SK-N-MC (cell line): ENCODE measurements at regions not wholly inside any gene's neighbourhood (a gene's known extent, or its start where the extent isn't known, plus 50 kb on each side); places are given as distances from the start of the nearest gene placed in this dataset.
"Not testable (repeated sequence)": the region's sequence is repeated elsewhere in the genome, so short reads cannot be mapped to it uniquely, and the experiment has no call there.

ENCODE experiments used
- DNase-seq: peaks from one replicate; pipeline ENCODE4 v3.0.0-alpha.2; 2011; ENCODE audit warnings: low read depth, low spot score
- H3K27ac ChIP-seq: fragments of 200-600 bp; sonication (generic); 2 replicates; pipeline ENCODE4 v1.5.1; 2016; ENCODE audit warnings: mixed run types
- H3K36me3 ChIP-seq: fragments of 200-600 bp; sonication (generic); 2 replicates; pipeline ENCODE4 v1.6.1; 2017; ENCODE audit warnings: antibody characterized with exemption, low read length, mixed read lengths; ENCODE audit not compliant: insufficient read depth
- H3K4me3 ChIP-seq: fragments of 200-600 bp; sonication (generic); 2 replicates; pipeline ENCODE4 v1.5.1; 2016
- H3K9ac ChIP-seq: fragments of 200-600 bp; sonication (generic); 2 replicates; pipeline ENCODE4 v1.8.0; 2017; ENCODE audit warnings: mixed run types, mixed read lengths; ENCODE audit not compliant: insufficient read length
- H3K9me3 ChIP-seq: fragments of 200-600 bp; sonication (generic); 2 replicates; pipeline ENCODE4 v1.6.1; 2017; ENCODE audit warnings: low read depth, mild to moderate bottlenecking, antibody characterized with exemption, low read length, moderate library complexity, mixed read lengths
- EZH2 ChIP-seq: fragments of 200-600 bp; sonication (generic); IDR thresholded peaks from one replicate; pipeline ENCODE4 v1.6.1; 2017; ENCODE audit warnings: antibody characterized with exemption
- FOXP2 ChIP-seq: optimal IDR thresholded peaks from 2 replicates; pipeline ENCODE3; 2011; ENCODE audit warnings: mild to moderate bottlenecking, moderate library complexity; ENCODE audit not compliant: insufficient read depth; ENCODE audit errors: extremely low read length, control extremely low read depth
- POLR2AphosphoS5 ChIP-seq: IDR thresholded peaks from 2 replicates; pipeline ENCODE4 v1.6.1; 2012; ENCODE audit warnings: mild to moderate bottlenecking, low read depth, low read length, borderline replicate concordance

GRCh38 chr6:102742754-102743356, 1349.3 kb downstream of the GRIK2 start:
- peak overlapping the region; percentile 68 for H3K9ac ChIP-seq
- no peaks in the 10 kb centered on the region; the same call in 1 of the 2 replicates for H3K9me3 ChIP-seq
- DNase-seq = peak; percentile 83
- TF ChIP-seq EZH2 (no peak), FOXP2 (no peak), POLR2AphosphoS5 (no peak)
- no peaks in the 10 kb centered on the region for H3K36me3 ChIP-seq
- peak overlapping the region; percentile 81 for H3K4me3 ChIP-seq
- peak overlapping the region; percentile 92 for H3K27ac ChIP-seq

- TF ChIP-seq FOXP2 (no peak), EZH2 (no peak), POLR2AphosphoS5 (no peak)
- Histone ChIP-seq H3K4me3 (peak overlapping the region; percentile 81), H3K9ac (peak overlapping the region; percentile 68), H3K9me3 (no peaks in the 10 kb centered on the region; the same call in 1 of the 2 replicates), H3K27ac (peak overlapping the region; percentile 92), H3K36me3 (no peaks in the 10 kb centered on the region)
- DNase-seq = no peak
These were observed 1348.5 kb downstream of the GRIK2 start for GRCh38 chr6:102742028-102742427.

DNA sequence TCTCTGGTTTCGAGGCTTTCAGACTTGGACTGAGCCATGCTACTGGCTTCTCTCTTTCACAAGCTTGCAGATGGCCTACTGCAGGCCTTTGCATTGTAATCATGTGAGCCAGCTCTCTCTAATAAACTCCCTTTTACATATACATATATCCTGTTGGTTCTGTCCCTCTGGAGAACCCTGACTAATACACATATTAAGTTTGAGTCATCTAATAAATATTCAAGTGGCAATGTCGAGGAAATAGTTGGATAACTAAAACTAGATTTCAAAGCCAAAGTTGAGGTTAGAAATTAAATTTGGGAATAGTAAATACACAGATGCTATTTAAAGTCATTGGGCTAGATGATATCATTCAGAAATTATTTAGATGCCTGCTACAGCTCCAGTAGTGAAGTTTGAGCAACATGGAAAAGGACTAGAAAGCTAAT, 1343.4 kb downstream of the GRIK2 start:
- H3K27ac ChIP-seq = no peak overlapping the region
- DNase-seq = no peak
- H3K4me3 ChIP-seq = no peak overlapping the region
- no peak overlapping the region for H3K9ac ChIP-seq
- no peak for TF ChIP-seq FOXP2
- TF ChIP-seq POLR2AphosphoS5 = no peak
- no peak for TF ChIP-seq EZH2
- H3K36me3 ChIP-seq = no peaks in the 10 kb centered on the region
- no peaks in the 10 kb centered on the region for H3K9me3 ChIP-seq

DNA sequence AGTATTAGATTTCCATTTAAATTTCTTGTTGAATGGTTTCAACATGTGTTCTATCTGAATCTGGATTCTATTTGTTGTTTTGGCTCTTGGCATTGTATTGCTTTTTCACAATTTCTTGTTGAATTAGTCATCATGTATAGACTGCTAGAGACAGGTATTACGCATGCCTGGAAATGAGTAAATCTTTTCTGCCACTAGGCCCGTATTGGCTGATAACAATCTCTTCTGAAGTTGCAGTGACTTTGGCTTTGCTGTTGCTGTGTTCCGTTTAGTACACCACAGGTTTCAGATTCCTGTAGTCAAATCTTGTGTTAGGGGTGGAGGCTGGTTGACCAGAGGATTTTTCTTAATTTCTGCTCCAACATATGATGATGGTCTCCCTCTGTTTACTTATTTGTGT, 1339.4 kb downstream of the GRIK2 start:
- Histone ChIP-seq H3K4me3 (no peak overlapping the region), H3K9me3 (peaks cover 2% of the 10 kb centered on the region; the same call in 1 of the 2 replicates), H3K27ac (no peak overlapping the region), H3K36me3 (no peaks in the 10 kb centered on the region), H3K9ac (no peak overlapping the region)
- no peak for DNase-seq
- TF ChIP-seq EZH2 = no peak

DNA sequence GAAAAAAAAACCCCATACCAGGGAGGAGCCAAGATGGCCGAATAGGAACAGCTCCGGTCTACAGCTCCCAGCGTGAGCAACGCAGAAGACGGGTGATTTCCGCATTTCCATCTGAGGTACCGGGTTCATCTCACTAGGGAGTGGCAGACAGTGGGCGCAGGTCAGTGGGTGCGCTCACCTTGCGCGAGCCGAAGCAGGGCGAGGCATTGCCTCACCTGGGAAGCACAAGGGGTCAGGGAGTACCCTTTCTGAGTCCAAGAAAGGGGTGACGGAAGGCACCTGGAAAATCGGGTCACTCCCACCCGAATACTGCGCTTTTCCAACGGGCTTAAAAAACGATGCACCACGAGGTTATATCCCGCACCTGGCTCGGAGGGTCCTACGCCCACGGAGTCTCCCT, 1328.6 kb downstream of the GRIK2 start:
- H3K27ac ChIP-seq, H3K36me3 ChIP-seq, DNase-seq, H3K4me3 ChIP-seq, H3K9ac ChIP-seq, H3K9me3 ChIP-seq: not testable (repeated sequence)

DNA sequence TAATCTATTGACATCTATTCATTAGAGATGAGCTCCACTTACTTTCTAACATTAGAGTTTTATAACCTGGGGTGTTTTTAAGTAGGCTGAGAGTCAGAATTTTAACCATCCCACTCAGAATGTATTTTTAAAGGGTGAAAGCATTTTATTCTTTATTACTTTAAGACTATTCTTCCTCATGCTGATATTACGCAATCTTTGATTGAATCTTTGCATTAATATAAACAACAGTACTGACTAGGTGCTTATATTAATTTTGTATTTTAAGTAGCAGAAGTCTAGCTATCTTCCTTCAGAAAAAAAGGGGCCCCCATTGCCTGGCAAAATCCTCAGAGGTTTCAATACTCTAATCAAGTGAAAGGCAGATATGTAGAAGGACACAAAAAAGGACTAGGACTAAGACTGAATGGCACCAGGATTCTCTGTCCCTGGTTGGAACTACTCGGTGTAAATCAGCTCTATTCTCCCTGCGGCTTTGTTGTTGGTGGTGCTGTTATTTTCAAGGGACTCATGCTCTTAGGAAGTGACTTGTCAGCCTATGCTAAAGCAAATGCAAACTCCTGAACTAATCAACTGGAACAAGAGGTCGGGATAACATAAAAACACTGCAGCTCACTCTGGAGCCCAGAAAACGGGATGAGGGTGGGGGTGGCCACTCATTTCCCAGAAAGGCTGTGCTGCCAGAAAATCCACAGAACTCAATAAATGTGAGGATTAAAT, 1324.4 kb downstream of the GRIK2 start:
- TF ChIP-seq POLR2AphosphoS5 (no peak), FOXP2 (no peak), EZH2 (no peak)
- H3K27ac ChIP-seq = no peak overlapping the region; the same call in 1 of the 2 replicates
- H3K36me3 ChIP-seq = no peaks in the 10 kb centered on the region
- no peak overlapping the region for H3K4me3 ChIP-seq
- DNase-seq = no peak
- H3K9me3 ChIP-seq = no peaks in the 10 kb centered on the region
- no peak overlapping the region for H3K9ac ChIP-seq

DNA sequence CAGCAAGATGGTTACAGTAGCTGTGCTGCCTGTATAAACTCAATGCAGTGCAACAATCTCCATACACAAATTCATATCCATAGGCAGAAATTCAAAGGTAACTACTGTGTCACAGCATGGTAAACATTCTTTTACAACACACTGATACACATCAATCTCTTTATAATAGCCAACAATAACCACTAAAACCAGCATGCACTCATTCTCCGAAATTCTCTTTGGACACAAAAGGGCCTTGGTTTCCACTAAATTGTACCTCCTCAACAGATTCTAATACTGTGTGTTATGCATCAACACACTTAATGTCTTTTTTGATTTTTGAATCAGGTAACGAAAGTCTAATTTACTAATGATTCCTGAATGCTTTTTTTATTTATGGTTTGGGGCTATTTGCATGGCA, 1323.7 kb downstream of the GRIK2 start:
- DNase-seq = no peak
- H3K27ac ChIP-seq = no peak overlapping the region
- no peaks in the 10 kb centered on the region for H3K36me3 ChIP-seq
- H3K9ac ChIP-seq = no peak overlapping the region
- H3K9me3 ChIP-seq = no peaks in the 10 kb centered on the region
- H3K4me3 ChIP-seq = no peak overlapping the region
- TF ChIP-seq FOXP2 (no peak), POLR2AphosphoS5 (no peak), EZH2 (no peak)

- H3K4me3 ChIP-seq = no peak overlapping the region
- no peak overlapping the region for H3K9ac ChIP-seq
- H3K9me3 ChIP-seq = no peaks in the 10 kb centered on the region; the same call in 1 of the 2 replicates
- no peak for TF ChIP-seq POLR2AphosphoS5
- TF ChIP-seq EZH2 = no peak
- no peak for TF ChIP-seq FOXP2
- H3K27ac ChIP-seq = no peak overlapping the region
- no peak for DNase-seq
- no peaks in the 10 kb centered on the region for H3K36me3 ChIP-seq
These were observed 1307.5 kb downstream of the GRIK2 start for GRCh38 chr6:102701019-102701418.

GRCh38 chr6:102686461-102686860, 1293.0 kb downstream of the GRIK2 start:
- H3K9ac ChIP-seq = no peak overlapping the region

More at GRCh38 chr6:102686461-102686860, 1293.0 kb downstream of the GRIK2 start:
- no peak overlapping the region for H3K4me3 ChIP-seq
- H3K9me3 ChIP-seq = no peaks in the 10 kb centered on the region
- peak overlapping the region; percentile 49 for H3K27ac ChIP-seq
- no peak for TF ChIP-seq EZH2
- DNase-seq = no peak
- no peaks in the 10 kb centered on the region for H3K36me3 ChIP-seq
